ENCODE measurements at regions not wholly inside any gene's neighbourhood (a gene's known extent, or its start where the extent isn't known, plus 50 kb on each side); places are given as distances from the start of the nearest gene placed in this dataset.
"Not testable (repeated sequence)": the region's sequence is repeated elsewhere in the genome, so short reads cannot be mapped to it uniquely, and the experiment has no call there.

- no peak for DNase-seq (ENCODE audit: low spot score)
Observed at GRCh38 chr5:125085797-125086505, 339.5 kb upstream of the ZNF608 start.

- DNase-seq (ENCODE audit: low spot score), result no peak
Observed at GRCh38 chr5:125088522-125089105, 342.2 kb upstream of the ZNF608 start.

- not testable (repeated sequence) for DNase-seq (ENCODE audit: low spot score)
Observed at GRCh38 chr5:125092138-125092537, 345.7 kb upstream of the ZNF608 start.

- peak; percentile 93 for DNase-seq (ENCODE audit: low spot score)
Observed at GRCh38 chr5:125093776-125094175, 347.3 kb upstream of the ZNF608 start.

GRCh38 chr5:125100342-125100741 is 353.9 kb upstream of the ZNF608 start:
- DNase-seq (ENCODE audit: low spot score), result no peak

GRCh38 chr5:125100951-125101350 is 354.5 kb upstream of the ZNF608 start:
- DNase-seq (ENCODE audit: low spot score), result no peak

GRCh38 chr5:125103459-125103858 is 357.0 kb upstream of the ZNF608 start:
- no peak for DNase-seq (ENCODE audit: low spot score)

GRCh38 chr5:125106271-125106670 is 359.8 kb upstream of the ZNF608 start:
- DNase-seq (ENCODE audit: low spot score), result no peak

GRCh38 chr5:125106881-125107280 is 360.4 kb upstream of the ZNF608 start:
- DNase-seq (ENCODE audit: low spot score), result no peak

GRCh38 chr5:125109293-125109692 is 362.9 kb upstream of the ZNF608 start:
- DNase-seq (ENCODE audit: low spot score), result no peak

GRCh38 chr5:125109816-125110215 is 363.4 kb upstream of the ZNF608 start:
- DNase-seq (ENCODE audit: low spot score), result no peak

GRCh38 chr5:125112196-125112595 is 365.8 kb upstream of the ZNF608 start:
- DNase-seq (ENCODE audit: low spot score), result no peak

- no peak for DNase-seq (ENCODE audit: low spot score)
Observed at GRCh38 chr5:125113328-125113727, 366.9 kb upstream of the ZNF608 start.

GRCh38 chr5:125115195-125115525 is 368.7 kb upstream of the ZNF608 start:
- no peak for DNase-seq (ENCODE audit: low spot score)

- DNase-seq (ENCODE audit: low spot score), result no peak
Observed at GRCh38 chr5:125117566-125117965, 371.1 kb upstream of the ZNF608 start.

- no peak for DNase-seq (ENCODE audit: low spot score)
Observed at GRCh38 chr5:125120012-125120411, 373.6 kb upstream of the ZNF608 start.

GRCh38 chr5:125125031-125125823 is 378.8 kb upstream of the ZNF608 start:
- no peak for DNase-seq (ENCODE audit: low spot score)

GRCh38 chr5:125126050-125126449 is 379.6 kb upstream of the ZNF608 start:
- DNase-seq (ENCODE audit: low spot score), result no peak

- no peak for DNase-seq (ENCODE audit: low spot score)
Observed at GRCh38 chr5:125129151-125129806, 382.8 kb upstream of the ZNF608 start.

- DNase-seq (ENCODE audit: low spot score), result no peak
Observed at GRCh38 chr5:125130591-125130990, 384.2 kb upstream of the ZNF608 start.

GRCh38 chr5:125134216-125135081 is 388.0 kb upstream of the ZNF608 start:
- peak; percentile 75 for DNase-seq (ENCODE audit: low spot score)

- no peak for DNase-seq (ENCODE audit: low spot score)
Observed at GRCh38 chr5:125137535-125137934, 391.1 kb upstream of the ZNF608 start.

All from kidney capillary endothelial cell (primary cell).